GM23338 (cell line): ENCODE measurements at regions not wholly inside any gene's neighbourhood (a gene's known extent, or its start where the extent isn't known, plus 50 kb on each side); places are given as distances from the start of the nearest gene placed in this dataset.

Experiments
- CTCF ChIP-seq, 2 experiments: fragments of 200-600 bp in 1 of 2; sonication (generic) in 1 of 2; conservative IDR thresholded peaks; 2 replicates each; pipeline versions ENCODE4 v1.5.1 to v1.6.1; 2016 to 2017; ENCODE audit warnings: antibody characterized with exemption in 2 of 2, low read depth in 2 of 2, mild to moderate bottlenecking in 2 of 2, moderate library complexity in 1 of 2
- EZH2 ChIP-seq: fragments of 200-600 bp; sonication (generic); IDR thresholded peaks from one replicate; pipeline ENCODE4 v1.8.0; 2017; ENCODE audit warnings: antibody characterized with exemption, mild to moderate bottlenecking, low read depth; ENCODE audit not compliant: unreplicated experiment
- EZH2phosphoT487 ChIP-seq: fragments of 200-600 bp; sonication (generic); IDR thresholded peaks from one replicate; pipeline ENCODE4 v1.8.1; 2018; ENCODE audit warnings: antibody characterized with exemption; ENCODE audit not compliant: unreplicated experiment
- POLR2AphosphoS5 ChIP-seq: IDR thresholded peaks from 2 replicates; pipeline ENCODE4 v1.6.1; 2016; ENCODE audit warnings: antibody characterized with exemption, low read depth
- REST ChIP-seq: IDR thresholded peaks from one replicate; pipeline ENCODE4 v1.6.1; 2018; ENCODE audit warnings: antibody characterized with exemption; ENCODE audit not compliant: unreplicated experiment

GRCh38 chr14:37848985-37849621, 253.7 kb downstream of the TTC6 start:
- no peak for TF ChIP-seq CTCF (conservative IDR thresholded peaks at IDR 0.05; ENCODE audit: low read depth in 2 of 2)
- no peak for TF ChIP-seq REST
- no peak for TF ChIP-seq POLR2AphosphoS5
- no peak for TF ChIP-seq EZH2
- no peak for TF ChIP-seq EZH2phosphoT487
